Smooth muscle cell (in vitro differentiated cells): ENCODE measurements at regions not wholly inside any gene's neighbourhood (a gene's known extent, or its start where the extent isn't known, plus 50 kb on each side); places are given as distances from the start of the nearest gene placed in this dataset.
A peak's percentile ranks its signal among the peaks of the same experiment; 100 is the strongest.

Experiments used
- DNase-seq: peaks from one replicate; lab custom pipeline; 2025; ENCODE audit not compliant: unreplicated experiment; lab: John Stamatoyannopoulos, UW
- H2AFZ ChIP-seq: fragments of 200-600 bp; sonication (generic); 2 replicates; pipeline ENCODE4 v1.6.0; 2016; ENCODE audit warnings: antibody characterized with exemption, low read depth, mild to moderate bottlenecking
- H3F3A ChIP-seq: fragments of 200-600 bp; sonication (generic); 2 replicates; pipeline ENCODE4 v1.6.0; 2017; ENCODE audit warnings: antibody characterized with exemption, low read depth
- H3K27ac ChIP-seq: fragments of 200-600 bp; sonication (generic); 2 replicates; pipeline ENCODE4 v1.5.1; 2016; ENCODE audit warnings: low read depth, mild to moderate bottlenecking
- H3K27me3 ChIP-seq: fragments of 200-600 bp; sonication (generic); 2 replicates; pipeline ENCODE4 v1.6.1; 2016; ENCODE audit warnings: low read depth, mild to moderate bottlenecking
- H3K36me3 ChIP-seq: fragments of 200-600 bp; sonication (generic); 2 replicates; pipeline ENCODE4 v1.5.1; 2016; ENCODE audit warnings: low read depth
- H3K4me1 ChIP-seq: fragments of 200-600 bp; sonication (generic); 2 replicates; pipeline ENCODE4 v1.5.1; 2016; ENCODE audit warnings: low read depth
- H3K4me2 ChIP-seq: fragments of 200-600 bp; sonication (generic); 2 replicates; pipeline ENCODE4 v1.6.0; 2016; ENCODE audit warnings: mild to moderate bottlenecking
- H3K4me3 ChIP-seq: fragments of 200-600 bp; sonication (generic); 2 replicates; pipeline ENCODE4 v1.5.1; 2016; ENCODE audit warnings: mild to moderate bottlenecking
- H3K79me2 ChIP-seq: fragments of 200-600 bp; sonication (generic); 2 replicates; pipeline ENCODE4 v1.6.0; 2016; ENCODE audit warnings: low read depth, mild to moderate bottlenecking
- H3K9ac ChIP-seq: fragments of 200-600 bp; sonication (generic); 2 replicates; pipeline ENCODE4 v1.6.0; 2016; ENCODE audit warnings: low read depth
- H3K9me3 ChIP-seq: fragments of 200-600 bp; sonication (generic); replicated peaks from 2 replicates; pipeline ENCODE4 v1.5.1; 2016; ENCODE audit warnings: low read depth
- H4K20me1 ChIP-seq: fragments of 200-600 bp; sonication (generic); 2 replicates; pipeline ENCODE4 v1.6.0; 2016; ENCODE audit warnings: low read depth
- CTCF ChIP-seq: fragments of 200-600 bp; sonication (generic); IDR thresholded peaks from 2 replicates; pipeline ENCODE4 v1.5.1; 2017; ENCODE audit warnings: borderline replicate concordance, mild to moderate bottlenecking, antibody characterized with exemption; ENCODE audit not compliant: insufficient read depth, poor library complexity, severe bottlenecking
- WGBS: methylation state at CpG from one replicate; pipeline ENCODE4 v1.1.7; 2016; ENCODE audit warnings: low lambda C conversion rate; 5-methylcytosine and 5-hydroxymethylcytosine counted together

- TF ChIP-seq CTCF = no peak
- no peaks in the 10 kb centered on the region for H3K27me3 ChIP-seq
- no peak overlapping the region for H2AFZ ChIP-seq
- no peaks in the 10 kb centered on the region for H3K36me3 ChIP-seq
- H3K4me2 ChIP-seq = peak overlapping the region; percentile 21
- H3K9ac ChIP-seq = no peak overlapping the region
- H3K79me2 ChIP-seq = no peaks in the 10 kb centered on the region
- no peak for DNase-seq
- no peaks in the 10 kb centered on the region for H3K9me3 ChIP-seq
- no peaks in the 10 kb centered on the region for H4K20me1 ChIP-seq
- H3K4me1 ChIP-seq = no peaks in the 10 kb centered on the region
- peak overlapping the region; percentile 78 for H3K27ac ChIP-seq
- no peaks in the 10 kb centered on the region for H3F3A ChIP-seq
- WGBS = 33% methylated on average over 1 of the region's 1 CpG
- no peak overlapping the region for H3K4me3 ChIP-seq
Measured at GRCh38 chr2:67289921-67290371, 107.2 kb upstream of the ETAA1 start.

- no peak for DNase-seq
- no peaks in the 10 kb centered on the region for H3F3A ChIP-seq
- peak overlapping the region; percentile 21 for H3K4me2 ChIP-seq
- peak overlapping the region; percentile 78 for H3K27ac ChIP-seq
- H3K4me1 ChIP-seq = no peaks in the 10 kb centered on the region
- WGBS = 76% methylated on average over 6 of the region's 6 CpGs
- TF ChIP-seq CTCF = no peak
- no peaks in the 10 kb centered on the region for H3K79me2 ChIP-seq
- H3K36me3 ChIP-seq = no peaks in the 10 kb centered on the region
- no peak overlapping the region for H3K4me3 ChIP-seq
- H3K9ac ChIP-seq = peak overlapping the region; percentile 18
- no peak overlapping the region for H2AFZ ChIP-seq
- no peaks in the 10 kb centered on the region for H3K27me3 ChIP-seq
- no peaks in the 10 kb centered on the region for H4K20me1 ChIP-seq
- no peaks in the 10 kb centered on the region for H3K9me3 ChIP-seq
Measured at GRCh38 chr2:67290451-67291290, 106.5 kb upstream of the ETAA1 start.

- Histone ChIP-seq H3K9me3 (no peaks in the 10 kb centered on the region), H3F3A (no peaks in the 10 kb centered on the region), H2AFZ (no peak overlapping the region), H3K27ac (no peak overlapping the region), H3K27me3 (no peaks in the 10 kb centered on the region), H4K20me1 (no peaks in the 10 kb centered on the region), H3K4me2 (no peak overlapping the region), H3K79me2 (no peaks in the 10 kb centered on the region), H3K4me3 (no peak overlapping the region), H3K9ac (no peak overlapping the region), H3K36me3 (no peaks in the 10 kb centered on the region), H3K4me1 (no peaks in the 10 kb centered on the region)
- DNase-seq = no peak
- WGBS = 74% methylated on average over 1 of the region's 1 CpG
- no peak for TF ChIP-seq CTCF
Measured at GRCh38 chr2:67294218-67294617, 102.9 kb upstream of the ETAA1 start.

GRCh38 chr2:67295406-67295805 is 101.7 kb upstream of the ETAA1 start:
- Histone ChIP-seq H3K36me3 (no peaks in the 10 kb centered on the region), H3K4me2 (no peak overlapping the region), H3K4me1 (no peaks in the 10 kb centered on the region), H4K20me1 (no peaks in the 10 kb centered on the region), H3K9ac (no peak overlapping the region), H2AFZ (peak overlapping the region; percentile 67), H3K27me3 (no peaks in the 10 kb centered on the region), H3K27ac (no peak overlapping the region), H3K79me2 (no peaks in the 10 kb centered on the region), H3K9me3 (no peaks in the 10 kb centered on the region), H3F3A (no peaks in the 10 kb centered on the region), H3K4me3 (no peak overlapping the region)
- no peak for DNase-seq
- WGBS = 60% methylated on average over 2 of the region's 2 CpGs
- no peak for TF ChIP-seq CTCF
